HG03196 (cell line): ENCODE measurements at regions not wholly inside any gene's neighbourhood (a gene's known extent, or its start where the extent isn't known, plus 50 kb on each side); places are given as distances from the start of the nearest gene placed in this dataset.
"Not testable (repeated sequence)": the region's sequence is repeated elsewhere in the genome, so short reads cannot be mapped to it uniquely, and the experiment has no call there.

Source experiments
- ATAC-seq: cut with Tn5 transposase; IDR thresholded peaks from one replicate; pipeline ENCODE4 v1.9.1; 2021; ENCODE audit not compliant: unreplicated experiment

DNA sequence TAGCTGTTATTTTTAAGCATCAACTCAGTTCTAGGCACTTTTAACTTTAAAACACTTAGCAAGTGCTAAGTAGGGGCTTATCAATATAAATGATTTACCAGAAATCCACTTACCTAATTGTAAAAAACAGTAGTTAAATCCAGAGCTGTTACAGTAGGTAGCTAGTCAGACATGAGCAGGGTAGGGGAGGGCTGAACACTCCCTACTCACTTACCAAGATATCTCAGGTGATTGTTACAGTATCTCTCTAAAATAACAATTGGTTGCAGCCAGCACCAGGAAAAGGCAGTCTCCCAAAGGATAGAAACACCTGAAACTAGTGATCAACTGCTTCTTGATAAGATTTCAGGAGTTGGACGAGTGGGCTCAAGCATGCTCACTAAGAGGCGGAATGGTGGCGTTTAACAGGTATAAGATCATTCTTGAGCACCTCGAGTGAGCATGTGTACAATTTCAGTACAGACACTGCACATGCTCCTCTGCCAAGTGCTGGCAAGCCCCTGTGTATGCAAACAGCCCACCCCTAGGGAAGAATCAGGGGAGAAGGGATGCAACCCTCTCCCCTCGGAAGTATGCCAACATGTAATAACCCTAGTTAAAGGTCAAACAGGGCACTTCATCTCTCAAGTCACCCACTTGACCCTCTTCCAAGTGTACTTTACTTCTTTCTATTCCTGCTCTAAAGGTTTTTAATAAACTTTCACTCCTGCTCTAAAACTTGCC lies 1113.6 kb upstream of the SEL1L start:
- ATAC-seq: no peak

DNA sequence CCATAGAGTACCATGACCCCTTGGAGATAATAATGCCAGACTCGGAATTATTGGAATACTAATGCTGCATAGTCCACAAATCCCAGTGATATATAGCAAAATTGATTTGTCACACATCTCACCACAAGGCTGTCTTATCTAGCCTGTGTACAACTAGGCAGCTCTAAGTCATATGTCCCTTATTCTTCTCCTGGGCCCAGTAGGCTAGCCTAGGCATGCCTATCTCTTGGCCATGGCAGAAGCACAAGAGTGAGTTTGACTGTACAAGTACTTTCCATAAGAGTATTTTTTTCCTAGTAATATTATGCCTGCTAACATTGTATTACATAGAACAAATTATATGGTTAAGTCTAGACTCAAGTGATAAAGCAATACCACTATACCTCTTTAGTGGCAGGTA lies 1122.1 kb upstream of the SEL1L start:
- ATAC-seq: no peak

DNA sequence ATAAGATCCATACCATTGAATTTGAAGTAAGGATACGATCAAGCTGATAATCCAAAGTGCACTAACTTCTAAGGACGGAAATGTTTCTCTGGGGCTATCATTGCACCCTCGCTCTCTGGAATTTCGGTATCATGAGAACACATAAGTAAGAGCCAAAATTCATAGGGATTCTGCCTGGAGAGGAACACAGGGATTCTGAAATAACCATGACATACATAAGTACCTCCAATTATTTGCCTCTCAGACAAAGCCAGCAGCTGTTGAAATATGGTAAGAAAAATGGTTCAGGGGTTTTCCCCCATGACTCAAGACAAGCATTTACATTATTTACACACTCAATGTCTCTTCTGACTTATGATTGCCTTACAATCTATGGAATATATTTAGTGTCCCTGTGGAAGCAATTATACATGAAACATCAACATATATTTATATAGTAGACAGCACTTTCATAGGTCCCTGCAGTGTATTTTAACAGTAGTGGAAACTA lies 1123.6 kb upstream of the SEL1L start:
- ATAC-seq: no peak

DNA sequence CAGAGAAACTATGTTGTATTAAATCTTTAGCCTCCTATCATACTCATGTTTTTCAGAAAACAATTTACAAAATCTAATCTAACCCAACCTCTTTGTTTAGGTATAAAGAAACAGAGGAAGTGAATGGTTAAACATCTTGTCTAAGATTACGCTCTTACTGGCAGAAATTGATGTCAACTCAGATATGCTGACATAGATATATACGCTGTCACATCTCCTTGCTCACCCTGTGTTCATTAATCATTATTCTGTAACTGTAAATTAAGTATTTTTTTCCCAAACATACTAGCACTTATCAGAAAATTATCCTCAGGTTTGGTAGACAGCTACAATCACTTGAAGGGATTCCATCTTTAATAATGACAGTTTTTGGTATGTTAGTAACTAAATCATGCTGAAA lies 1127.6 kb upstream of the SEL1L start:
- ATAC-seq: no peak

DNA sequence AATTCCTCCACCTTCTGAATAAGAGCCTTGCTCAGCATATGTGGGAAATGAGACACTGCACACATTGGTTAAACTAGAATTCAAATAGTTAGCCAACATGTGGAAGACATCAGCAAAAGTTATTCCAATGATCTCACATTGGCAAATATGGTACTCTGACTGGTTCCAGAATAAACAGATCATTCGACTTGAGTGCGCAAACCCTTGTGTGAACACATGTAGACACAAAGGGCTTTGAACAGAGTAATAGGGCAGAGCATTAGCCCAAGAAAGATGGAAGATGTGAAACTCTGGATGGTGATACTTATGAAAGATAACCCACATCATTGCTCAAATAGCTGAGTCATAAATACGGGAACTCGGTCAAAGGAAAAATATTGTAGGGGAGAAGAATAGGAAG lies 1133.4 kb upstream of the SEL1L start:
- ATAC-seq: no peak

DNA sequence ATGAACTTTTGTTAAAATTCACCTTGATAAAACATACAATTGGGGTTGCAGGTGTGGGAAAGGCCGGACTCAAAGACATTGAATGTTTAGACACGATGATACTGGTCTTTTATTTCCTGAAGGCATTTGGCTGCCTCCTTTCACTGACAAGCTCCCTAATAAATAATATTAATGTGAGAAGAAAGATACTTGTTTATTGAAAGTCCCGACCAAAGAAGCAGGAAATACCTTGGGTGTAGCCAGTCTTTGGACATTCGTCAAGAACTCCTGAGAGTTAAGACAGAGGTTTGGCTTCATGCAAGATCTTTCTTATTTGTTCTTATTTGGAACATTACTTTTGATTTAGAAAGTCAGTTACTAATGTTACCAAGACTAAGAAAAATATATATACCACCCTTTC lies 1133.8 kb upstream of the SEL1L start:
- no peak for ATAC-seq

DNA sequence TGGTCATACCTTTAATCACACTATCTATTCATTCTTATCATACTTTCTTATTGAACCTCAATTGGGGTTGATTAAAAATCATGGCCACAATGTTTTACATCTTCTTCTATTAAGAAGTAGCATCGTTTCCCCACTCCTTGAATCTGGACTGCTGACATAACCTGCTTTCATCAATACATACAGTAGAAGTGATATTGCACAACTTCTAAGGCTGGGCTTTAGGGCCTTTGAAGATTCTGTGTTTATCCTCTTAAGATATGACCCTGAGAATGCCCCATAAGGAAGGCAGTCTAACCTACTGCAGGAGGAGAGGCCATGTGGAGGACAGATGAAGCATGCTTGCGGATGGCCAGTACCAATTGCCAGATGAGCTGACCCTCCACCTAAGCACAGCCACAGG lies 1142.8 kb upstream of the SEL1L start:
- ATAC-seq: no peak

DNA sequence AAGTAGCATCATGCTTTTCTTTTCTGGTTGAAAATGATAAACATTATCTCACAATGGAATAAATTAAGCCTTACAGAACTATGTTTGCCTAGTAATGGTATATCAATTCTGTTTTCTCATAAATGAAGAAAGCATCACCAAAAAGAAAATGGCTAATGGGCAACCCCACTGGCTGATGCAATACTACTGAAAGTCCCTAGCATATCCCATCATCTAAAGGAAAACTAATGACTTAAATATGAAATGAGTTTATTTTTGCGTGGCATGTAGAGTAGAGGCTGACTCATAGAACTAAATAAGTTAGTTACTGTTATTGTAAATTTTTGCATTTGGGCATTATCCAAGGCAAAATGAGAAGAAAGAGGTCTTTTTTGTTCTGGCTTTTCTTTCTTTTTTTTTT lies 1156.3 kb upstream of the SEL1L start:
- ATAC-seq: no peak

DNA sequence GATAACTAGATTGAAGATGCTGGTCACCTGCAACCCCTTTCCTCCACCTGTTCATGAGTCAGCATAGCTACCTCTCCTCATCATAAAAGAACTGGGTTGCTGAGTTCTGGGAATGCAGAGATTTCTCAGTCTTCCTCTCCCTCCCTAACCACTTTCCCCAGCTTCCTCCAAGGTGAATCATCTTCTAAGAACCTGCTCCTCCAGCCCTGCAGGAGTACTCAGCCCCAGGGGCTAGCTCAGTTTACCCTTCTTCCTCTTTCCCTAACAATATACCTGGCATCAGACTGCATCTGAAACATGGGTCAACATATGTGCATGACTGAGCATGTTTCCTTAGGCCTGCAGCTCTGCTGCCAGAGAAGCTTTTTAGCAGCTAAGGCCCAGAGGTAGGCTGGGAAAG lies 1157.5 kb upstream of the SEL1L start:
- ATAC-seq: not testable (repeated sequence)

DNA sequence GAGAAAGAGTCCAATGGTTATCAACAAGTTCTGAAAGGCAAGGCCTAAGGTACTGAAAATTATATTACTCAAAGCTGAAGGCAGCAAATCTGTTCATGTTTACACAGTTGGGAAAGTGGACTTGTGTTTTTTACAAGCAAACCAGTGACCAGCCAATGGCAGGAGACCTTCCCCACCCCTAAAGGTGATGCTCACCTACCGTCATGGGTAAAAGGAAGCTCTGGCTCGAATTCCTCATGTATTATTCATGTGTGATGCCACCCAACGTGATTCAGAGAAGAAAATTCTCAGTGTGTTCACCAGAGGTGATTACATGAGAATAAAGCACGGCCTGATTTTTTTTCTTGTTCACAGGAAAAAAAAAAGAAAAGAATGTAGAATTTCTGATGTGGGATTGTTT lies 1161.2 kb upstream of the SEL1L start:
- no peak for ATAC-seq

DNA sequence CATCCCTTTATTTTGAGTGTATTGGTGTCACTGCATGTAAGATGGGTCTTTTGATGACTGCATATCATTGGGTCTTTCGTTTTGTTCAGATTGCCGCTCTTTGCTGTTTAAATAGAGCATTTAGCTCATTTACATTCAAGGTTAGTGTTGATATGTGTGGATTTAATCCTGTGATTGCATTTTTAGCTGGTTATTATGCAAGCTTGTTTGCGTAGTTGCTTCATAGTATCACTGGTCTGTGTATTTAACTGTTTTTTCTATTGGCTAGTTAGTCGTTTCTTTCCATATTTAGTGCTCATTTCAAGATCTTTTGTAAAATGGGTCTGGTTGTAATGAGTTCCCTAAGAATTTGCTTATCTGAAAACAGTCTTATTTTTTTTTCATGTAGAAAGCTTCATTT lies 1170.6 kb upstream of the SEL1L start:
- no peak for ATAC-seq

DNA sequence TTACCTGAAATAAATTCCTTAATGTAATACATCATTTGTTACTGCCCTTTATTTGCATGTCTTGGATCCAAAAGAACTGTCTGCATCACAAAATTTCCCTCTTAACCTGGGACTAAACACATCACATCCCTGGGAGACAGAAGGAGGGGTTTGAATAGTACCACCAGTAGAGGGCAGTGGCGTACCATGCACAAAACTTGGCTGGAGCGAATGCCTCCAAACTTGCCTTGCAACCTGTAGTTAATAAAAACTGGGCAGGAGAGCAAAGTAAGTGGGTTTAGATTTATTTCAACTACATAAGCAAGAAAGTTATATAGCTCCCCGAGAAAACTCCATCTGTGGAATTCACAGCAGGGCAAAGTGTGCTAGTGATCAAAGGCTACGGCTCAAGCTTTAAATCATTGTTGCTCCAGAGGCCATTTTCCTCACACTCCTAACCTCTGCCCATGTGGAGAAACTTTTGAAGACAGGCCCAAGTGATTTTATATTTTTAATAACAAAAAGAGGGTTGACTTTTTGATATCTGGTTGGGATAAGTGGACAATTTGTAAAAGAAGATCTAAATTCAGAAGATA lies 1176.7 kb upstream of the SEL1L start:
- ATAC-seq: no peak

DNA sequence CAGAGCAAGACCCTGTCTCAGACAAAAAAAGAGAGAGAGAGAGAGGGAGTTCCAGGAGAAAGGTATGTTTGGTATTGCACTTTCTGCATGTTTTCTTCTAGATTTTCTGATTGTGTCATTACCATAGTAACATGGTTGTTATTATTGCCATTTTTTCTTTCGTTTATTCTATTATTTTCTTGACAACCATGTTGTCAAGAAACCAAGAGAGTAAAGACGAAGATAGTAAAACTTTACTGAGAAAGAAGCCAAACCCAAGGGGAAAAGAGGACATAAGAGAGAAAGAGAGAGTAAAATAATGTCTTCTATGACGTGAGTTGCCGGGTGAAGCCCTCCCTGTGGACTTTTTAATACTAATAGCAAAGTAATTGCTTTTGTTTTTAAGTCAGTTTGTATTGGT lies 1186.0 kb upstream of the SEL1L start:
- no peak for ATAC-seq

DNA sequence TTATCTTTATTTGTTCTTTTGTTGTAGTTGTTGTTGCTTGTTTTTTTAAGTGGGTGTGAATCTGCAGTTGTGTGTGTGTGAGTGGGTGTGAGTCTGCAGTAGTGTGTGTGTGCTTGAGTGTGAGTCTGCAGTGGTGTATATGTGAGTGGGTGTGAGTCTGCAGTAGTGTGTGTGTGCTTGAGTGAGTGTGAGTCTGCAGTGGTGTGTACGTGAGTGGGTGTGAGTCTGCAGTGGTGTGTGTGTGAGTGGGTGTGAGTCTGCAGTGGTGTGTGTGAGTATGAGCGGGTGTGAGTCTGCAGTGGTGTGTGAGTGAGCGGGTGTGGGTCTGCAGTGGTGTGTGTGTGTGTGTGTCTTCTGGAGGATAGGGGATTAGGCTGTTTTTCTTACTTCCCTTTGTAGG lies 1186.8 kb upstream of the SEL1L start:
- ATAC-seq: no peak

DNA sequence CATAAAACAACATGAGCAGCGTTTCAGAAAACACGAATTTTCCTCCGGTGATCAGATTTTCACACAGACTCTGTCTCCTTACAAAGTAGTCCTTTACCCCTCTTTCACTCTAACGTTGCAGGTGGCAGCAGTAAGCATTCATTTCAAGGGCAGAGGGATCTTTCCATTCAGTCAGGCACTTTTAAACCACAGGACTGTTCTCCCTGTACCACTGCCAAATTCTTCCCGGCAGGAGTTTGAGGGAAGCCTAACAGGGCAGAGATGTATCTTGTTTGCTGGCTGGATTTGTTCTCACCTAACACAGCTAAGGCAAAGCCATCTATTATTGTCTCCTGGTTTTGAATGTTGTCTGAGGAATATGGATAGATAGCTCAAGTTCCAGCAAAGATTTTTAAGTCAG lies 1187.3 kb upstream of the SEL1L start:
- ATAC-seq: no peak

DNA sequence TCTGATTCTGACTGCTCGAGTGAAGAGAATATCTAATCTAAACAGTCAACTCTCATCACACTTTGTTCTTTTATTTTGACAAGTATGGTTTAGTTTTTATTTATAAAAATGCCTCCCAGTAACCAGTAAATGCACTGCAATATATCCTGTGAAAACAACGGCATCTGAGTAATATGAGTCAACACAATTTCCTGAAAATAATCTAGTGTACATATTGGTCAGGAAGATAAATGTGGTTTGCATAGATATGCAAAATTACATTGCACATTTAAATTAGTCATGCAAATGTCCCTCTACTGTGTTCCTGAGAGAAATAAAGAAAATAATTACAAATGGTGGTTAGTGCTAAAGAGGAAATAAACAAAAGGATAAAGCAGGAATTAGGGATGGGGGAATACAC lies 1190.7 kb upstream of the SEL1L start:
- no peak for ATAC-seq

DNA sequence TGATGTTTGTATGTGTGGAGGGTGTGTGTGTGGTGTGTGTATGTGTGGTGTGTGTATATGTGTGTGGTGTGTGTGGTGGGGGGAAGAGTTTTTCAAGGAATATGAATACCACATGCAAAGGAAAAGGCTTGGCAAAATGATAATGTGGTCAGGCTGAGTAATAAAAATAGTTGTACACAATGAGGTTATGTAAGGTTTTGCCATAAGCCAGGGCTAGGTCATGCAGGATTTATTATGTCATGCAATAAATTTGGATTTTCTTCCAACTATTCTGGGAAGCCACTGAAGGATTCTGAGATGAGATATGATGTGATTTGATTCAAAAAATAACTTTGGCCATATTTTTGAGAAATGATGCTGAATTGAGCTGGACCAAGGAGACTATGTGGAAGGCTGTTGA lies 1191.6 kb upstream of the SEL1L start:
- ATAC-seq: no peak

DNA sequence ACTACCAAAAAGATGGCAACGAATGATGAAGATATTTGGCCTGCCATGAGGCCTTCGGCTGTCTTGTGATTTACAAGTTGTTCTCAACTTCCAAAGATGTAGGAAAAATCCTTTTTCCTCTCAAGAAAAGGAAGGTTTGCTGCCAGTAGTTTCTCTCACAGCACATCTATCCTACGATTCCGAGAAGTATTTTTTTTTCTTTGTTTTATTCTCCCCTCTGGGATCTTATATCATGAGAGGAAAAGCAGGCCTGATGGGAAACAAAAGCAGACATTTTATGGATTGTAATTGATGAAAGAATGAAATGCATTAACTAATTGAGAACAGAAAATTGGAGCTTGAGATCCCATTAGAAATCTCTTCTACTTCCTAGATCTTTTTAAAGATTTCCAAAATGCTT lies 1197.9 kb upstream of the SEL1L start:
- no peak for ATAC-seq

DNA sequence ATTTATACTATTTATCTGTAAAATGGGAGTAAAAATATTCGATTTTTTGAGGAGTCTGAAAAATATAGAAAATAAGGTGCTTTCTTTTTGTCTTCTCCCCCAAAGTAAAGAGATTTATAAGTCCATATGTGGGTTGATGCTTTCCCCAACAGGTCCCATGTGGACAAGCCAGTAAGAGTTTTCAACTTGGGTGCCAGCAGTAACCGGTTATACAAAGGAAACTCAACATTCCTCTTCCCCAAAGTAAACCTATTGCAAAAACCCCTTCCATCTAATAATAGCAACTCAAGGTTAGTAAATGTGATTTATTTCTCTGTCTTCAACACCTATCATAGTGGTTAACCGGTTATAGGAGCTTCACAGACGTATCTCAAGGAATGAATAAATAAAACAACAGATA lies 1206.9 kb upstream of the SEL1L start:
- no peak for ATAC-seq

DNA sequence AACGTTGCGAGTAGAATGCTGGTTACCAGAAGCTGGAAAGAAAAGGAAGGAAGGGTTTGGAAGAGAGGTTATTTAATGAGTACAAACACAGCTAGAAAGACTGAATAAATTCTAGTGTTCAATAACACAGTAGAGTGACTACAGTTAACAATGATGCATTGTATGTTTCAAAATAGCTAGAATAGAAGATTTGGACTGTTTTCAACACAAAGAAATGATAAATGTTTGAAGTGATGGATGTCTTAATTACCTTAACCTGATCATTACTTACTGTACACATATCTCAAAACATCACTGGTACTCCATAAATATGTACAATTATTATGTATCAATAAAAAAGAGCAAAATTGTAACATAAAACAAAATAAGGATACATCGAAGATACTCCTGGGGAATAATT lies 1221.8 kb upstream of the SEL1L start:
- ATAC-seq: no peak

DNA sequence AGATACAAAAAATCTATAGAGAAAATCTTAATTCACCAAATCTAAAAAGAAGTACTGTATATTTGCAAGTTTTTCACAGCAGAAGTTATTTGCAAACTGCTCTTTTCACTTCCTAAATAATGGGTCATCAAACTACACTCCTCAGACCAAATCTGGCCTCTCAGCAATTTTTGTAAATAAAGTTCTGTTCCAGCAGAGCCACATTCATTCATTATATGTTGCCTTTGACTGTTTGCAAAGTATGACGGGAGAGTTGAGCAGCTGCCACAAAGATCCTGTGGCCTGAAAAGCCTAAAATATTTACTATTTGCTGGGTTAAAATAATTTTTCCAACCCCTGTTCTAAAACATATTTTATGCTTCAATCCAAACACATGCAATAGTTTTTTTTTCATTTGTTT lies 1222.3 kb upstream of the SEL1L start:
- ATAC-seq: no peak

DNA sequence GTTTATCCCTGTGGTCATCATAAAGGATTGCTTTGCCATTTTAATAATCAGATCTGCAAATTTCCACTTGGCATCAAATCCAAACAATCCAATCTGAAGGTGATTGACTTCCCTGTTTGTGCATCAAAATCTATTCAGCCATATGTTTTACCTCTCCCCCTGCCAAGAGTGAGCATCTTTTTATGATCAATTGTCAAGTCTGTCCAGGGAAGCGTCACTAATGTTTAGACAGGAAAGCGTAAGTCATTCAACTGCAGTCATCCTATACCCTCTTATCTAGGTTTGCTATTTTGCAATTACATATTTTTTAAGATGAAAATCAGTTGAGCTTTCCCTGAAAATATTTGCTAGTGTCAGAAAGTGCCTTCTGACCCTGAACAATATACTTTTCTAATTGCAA lies 1224.1 kb upstream of the SEL1L start:
- ATAC-seq: no peak

DNA sequence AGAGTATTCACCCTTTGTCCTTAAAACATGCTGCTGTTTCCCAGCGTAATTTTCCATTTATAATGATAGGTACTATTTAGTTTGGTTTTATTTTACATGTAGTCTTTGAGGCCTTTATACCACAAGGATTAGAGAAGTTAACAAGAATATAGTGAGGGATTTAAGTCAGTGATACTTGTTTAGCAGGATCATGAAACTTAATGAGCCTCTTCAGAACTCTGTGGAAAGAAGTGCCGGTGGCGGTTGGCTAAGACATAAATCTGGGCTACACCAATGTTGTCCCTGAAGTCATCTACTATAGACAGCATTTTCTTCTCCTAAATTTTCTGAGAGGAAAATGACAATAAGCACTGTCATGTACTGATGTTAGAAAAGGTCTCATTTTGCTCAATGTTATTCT lies 1226.0 kb upstream of the SEL1L start:
- ATAC-seq: no peak
